HCT116 (cell line): ENCODE measurements at regions not wholly inside any gene's neighbourhood (a gene's known extent, or its start where the extent isn't known, plus 50 kb on each side); places are given as distances from the start of the nearest gene placed in this dataset.

Experiments used
- CBX3 ChIP-seq: IDR thresholded peaks from 2 replicates; pipeline ENCODE4 v1.6.1; 2012; ENCODE audit warnings: low read depth
- EZH2 ChIP-seq: fragments of 200-600 bp; sonication (generic); IDR thresholded peaks from 2 replicates; pipeline ENCODE4 v1.6.1; 2017; ENCODE audit warnings: antibody characterized with exemption, mixed run types
- FOSL1 ChIP-seq: IDR thresholded peaks from 2 replicates; pipeline ENCODE4 v1.6.1; 2012; ENCODE audit warnings: low read depth
- JUND ChIP-seq: IDR thresholded peaks from 2 replicates; pipeline ENCODE4 v1.6.1; 2012
- POLR2A ChIP-seq: IDR thresholded peaks from 2 replicates; pipeline ENCODE4 v1.7.0; 2011; ENCODE audit warnings: borderline replicate concordance; ENCODE audit not compliant: insufficient read depth, insufficient read length; ENCODE audit errors: extremely low read depth
- POLR2AphosphoS5 ChIP-seq: IDR thresholded peaks from 2 replicates; pipeline ENCODE4 v1.6.1; 2011; ENCODE audit warnings: mild to moderate bottlenecking, low read depth, low read length, moderate library complexity
- RAD21 ChIP-seq: IDR thresholded peaks from 2 replicates; pipeline ENCODE4 v1.6.1; 2012; ENCODE audit warnings: low read depth, mild to moderate bottlenecking
- SIN3A ChIP-seq: IDR thresholded peaks from 2 replicates; pipeline ENCODE4 v1.6.1; 2012; ENCODE audit warnings: low read depth
- SRF ChIP-seq: IDR thresholded peaks from 2 replicates; pipeline ENCODE4 v1.6.1; 2012; ENCODE audit warnings: low read depth
- YY1 ChIP-seq: IDR thresholded peaks from 2 replicates; pipeline ENCODE4 v1.6.1; 2011; ENCODE audit warnings: low read length, low read depth, moderate library complexity, mild to moderate bottlenecking; ENCODE audit not compliant: insufficient replicate concordance; ENCODE audit errors: extremely low read depth
- TF ChIP-seq, protein P1 (sequence below), 3 experiments: fragments of 200-600 bp in 1 of 3; sonication (generic) in 1 of 3; IDR thresholded peaks in 2 of 3; conservative IDR thresholded peaks in 1 of 3; 2 replicates each; pipeline ENCODE4 v1.5.1; 2012 to 2017; ENCODE audit warnings: low read depth in 2 of 3, low read length in 2 of 3, antibody characterized with exemption in 1 of 3, borderline replicate concordance in 1 of 3, control low read depth in 1 of 3, mild to moderate bottlenecking in 1 of 3, mixed read lengths in 1 of 3, mixed run types in 1 of 3, moderate library complexity in 1 of 3; ENCODE audit not compliant: insufficient read depth in 1 of 3
- TF ChIP-seq, protein P2 (sequence below): IDR thresholded peaks from 2 replicates; pipeline ENCODE4 v1.6.1; 2011; ENCODE audit warnings: mild to moderate bottlenecking, low read length, moderate library complexity; ENCODE audit not compliant: insufficient replicate concordance; ENCODE audit errors: extremely low read depth
- TF ChIP-seq, protein P3 (sequence below): IDR thresholded peaks from 2 replicates; pipeline ENCODE4 v1.6.1; 2012

DNA sequence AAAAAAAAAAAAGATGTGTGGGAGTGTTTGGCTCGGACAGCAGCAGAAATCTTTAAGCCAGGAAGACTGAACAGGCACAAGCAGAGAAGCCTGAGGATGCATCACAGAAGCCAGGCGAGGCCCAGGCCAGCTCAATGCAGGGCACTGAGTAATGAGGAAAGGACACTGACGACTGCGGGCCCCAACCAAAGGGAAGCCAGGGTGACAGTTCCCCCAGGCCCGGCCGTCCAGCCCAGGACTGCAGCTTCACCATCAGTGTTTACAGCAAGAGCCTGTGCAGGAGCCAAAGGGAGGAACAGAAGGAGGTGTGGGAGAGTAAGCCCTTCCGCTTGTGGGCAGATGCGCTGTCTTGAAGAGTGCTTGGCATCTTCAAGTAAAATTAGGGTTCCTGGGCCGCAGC lies 205.3 kb upstream of the SFSWAP start:
- TF ChIP-seq SIN3A (no peak), POLR2A (no peak), POLR2AphosphoS5 (no peak), EZH2 (no peak), SRF (no peak), JUND (no peak), RAD21 (no peak), YY1 (no peak), CBX3 (no peak), FOSL1 (no peak)
- TF ChIP-seq, protein P1, sequence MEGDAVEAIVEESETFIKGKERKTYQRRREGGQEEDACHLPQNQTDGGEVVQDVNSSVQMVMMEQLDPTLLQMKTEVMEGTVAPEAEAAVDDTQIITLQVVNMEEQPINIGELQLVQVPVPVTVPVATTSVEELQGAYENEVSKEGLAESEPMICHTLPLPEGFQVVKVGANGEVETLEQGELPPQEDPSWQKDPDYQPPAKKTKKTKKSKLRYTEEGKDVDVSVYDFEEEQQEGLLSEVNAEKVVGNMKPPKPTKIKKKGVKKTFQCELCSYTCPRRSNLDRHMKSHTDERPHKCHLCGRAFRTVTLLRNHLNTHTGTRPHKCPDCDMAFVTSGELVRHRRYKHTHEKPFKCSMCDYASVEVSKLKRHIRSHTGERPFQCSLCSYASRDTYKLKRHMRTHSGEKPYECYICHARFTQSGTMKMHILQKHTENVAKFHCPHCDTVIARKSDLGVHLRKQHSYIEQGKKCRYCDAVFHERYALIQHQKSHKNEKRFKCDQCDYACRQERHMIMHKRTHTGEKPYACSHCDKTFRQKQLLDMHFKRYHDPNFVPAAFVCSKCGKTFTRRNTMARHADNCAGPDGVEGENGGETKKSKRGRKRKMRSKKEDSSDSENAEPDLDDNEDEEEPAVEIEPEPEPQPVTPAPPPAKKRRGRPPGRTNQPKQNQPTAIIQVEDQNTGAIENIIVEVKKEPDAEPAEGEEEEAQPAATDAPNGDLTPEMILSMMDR (IDR thresholded peaks at IDR 0.05 in 2 of 3, conservative IDR thresholded peaks at IDR 0.05 in 1 of 3; ENCODE audit: borderline replicate concordance in 1 of 3, insufficient read depth in 1 of 3, low read depth in 2 of 3, low read length in 2 of 3): no peak
- TF ChIP-seq, protein P2, sequence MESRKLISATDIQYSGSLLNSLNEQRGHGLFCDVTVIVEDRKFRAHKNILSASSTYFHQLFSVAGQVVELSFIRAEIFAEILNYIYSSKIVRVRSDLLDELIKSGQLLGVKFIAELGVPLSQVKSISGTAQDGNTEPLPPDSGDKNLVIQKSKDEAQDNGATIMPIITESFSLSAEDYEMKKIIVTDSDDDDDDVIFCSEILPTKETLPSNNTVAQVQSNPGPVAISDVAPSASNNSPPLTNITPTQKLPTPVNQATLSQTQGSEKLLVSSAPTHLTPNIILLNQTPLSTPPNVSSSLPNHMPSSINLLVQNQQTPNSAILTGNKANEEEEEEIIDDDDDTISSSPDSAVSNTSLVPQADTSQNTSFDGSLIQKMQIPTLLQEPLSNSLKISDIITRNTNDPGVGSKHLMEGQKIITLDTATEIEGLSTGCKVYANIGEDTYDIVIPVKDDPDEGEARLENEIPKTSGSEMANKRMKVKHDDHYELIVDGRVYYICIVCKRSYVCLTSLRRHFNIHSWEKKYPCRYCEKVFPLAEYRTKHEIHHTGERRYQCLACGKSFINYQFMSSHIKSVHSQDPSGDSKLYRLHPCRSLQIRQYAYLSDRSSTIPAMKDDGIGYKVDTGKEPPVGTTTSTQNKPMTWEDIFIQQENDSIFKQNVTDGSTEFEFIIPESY: no peak
- TF ChIP-seq, protein P3, sequence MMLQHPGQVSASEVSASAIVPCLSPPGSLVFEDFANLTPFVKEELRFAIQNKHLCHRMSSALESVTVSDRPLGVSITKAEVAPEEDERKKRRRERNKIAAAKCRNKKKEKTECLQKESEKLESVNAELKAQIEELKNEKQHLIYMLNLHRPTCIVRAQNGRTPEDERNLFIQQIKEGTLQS: no peak
